ENCODE measurements at regions not wholly inside any gene's neighbourhood (a gene's known extent, or its start where the extent isn't known, plus 50 kb on each side); places are given as distances from the start of the nearest gene placed in this dataset.

DNA sequence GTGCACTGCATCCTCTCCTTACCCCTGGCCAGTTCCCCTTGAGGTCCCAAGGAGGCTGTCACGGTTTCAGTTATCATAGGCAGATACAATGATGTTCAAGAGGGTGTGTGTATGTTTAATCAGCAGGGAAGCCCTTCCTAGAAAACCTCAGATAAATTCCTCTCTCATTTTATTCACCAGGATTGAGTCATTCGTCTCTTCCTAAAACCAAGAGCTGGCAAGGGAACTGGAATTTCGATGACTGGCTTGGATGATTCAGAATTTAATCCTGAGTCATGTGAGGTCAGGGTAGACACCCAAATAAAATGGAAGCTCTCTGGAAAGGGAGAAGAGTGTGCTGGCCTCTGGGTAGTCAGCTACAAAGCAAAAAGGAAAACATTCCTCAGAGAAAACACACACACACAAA, 106.2 kb upstream of the RAPGEF2 start:
- TF ChIP-seq, protein P1, sequence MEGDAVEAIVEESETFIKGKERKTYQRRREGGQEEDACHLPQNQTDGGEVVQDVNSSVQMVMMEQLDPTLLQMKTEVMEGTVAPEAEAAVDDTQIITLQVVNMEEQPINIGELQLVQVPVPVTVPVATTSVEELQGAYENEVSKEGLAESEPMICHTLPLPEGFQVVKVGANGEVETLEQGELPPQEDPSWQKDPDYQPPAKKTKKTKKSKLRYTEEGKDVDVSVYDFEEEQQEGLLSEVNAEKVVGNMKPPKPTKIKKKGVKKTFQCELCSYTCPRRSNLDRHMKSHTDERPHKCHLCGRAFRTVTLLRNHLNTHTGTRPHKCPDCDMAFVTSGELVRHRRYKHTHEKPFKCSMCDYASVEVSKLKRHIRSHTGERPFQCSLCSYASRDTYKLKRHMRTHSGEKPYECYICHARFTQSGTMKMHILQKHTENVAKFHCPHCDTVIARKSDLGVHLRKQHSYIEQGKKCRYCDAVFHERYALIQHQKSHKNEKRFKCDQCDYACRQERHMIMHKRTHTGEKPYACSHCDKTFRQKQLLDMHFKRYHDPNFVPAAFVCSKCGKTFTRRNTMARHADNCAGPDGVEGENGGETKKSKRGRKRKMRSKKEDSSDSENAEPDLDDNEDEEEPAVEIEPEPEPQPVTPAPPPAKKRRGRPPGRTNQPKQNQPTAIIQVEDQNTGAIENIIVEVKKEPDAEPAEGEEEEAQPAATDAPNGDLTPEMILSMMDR (IDR thresholded peaks at IDR 0.05) = no peak
- ATAC-seq (ENCODE audit: low FRiP score) = peak; percentile 98
- no peak for DNase-seq (ENCODE audit: low spot score)

DNA sequence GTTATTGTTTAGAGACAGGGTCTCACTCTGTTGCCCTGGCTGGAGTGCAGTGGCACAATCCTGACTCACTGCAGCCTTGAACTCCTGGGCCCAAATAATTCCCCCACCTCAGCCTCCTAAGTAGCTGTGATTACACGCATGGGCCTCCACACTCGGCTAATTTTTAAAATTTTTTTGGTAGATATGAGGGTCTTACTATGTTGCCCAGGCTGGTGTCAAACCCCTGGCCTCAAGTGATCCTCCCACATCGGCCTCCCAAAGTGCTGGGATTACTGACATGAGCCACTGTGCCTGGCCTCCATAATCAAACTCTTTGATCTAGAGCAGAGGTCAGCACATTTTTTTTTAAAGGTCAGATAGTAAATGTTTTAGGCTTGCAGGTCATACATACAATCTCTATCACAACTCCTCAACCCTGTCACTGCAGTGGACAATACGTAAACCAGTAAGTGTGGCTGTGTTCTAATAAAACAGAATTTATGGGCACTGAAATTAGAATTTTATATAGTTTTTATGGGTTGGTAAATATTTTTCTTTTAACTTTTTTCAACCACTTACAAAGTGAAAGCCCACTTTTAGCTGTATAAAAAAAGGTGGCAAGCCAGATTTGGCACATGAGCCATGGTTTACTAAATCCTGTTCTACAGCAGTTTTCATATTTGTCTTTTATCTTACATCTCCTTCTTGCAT, 105.1 kb upstream of the RAPGEF2 start:
- TF ChIP-seq, protein P1 (IDR thresholded peaks at IDR 0.05) = no peak
- no peak for ATAC-seq (ENCODE audit: low FRiP score)
- no peak for DNase-seq (ENCODE audit: low spot score)

GRCh38 chr4:158998624-158999023, 104.3 kb upstream of the RAPGEF2 start:
- no peak for ATAC-seq (ENCODE audit: low FRiP score)
- TF ChIP-seq, protein P1 (IDR thresholded peaks at IDR 0.05) = no peak
- DNase-seq (ENCODE audit: low spot score) = no peak

DNA sequence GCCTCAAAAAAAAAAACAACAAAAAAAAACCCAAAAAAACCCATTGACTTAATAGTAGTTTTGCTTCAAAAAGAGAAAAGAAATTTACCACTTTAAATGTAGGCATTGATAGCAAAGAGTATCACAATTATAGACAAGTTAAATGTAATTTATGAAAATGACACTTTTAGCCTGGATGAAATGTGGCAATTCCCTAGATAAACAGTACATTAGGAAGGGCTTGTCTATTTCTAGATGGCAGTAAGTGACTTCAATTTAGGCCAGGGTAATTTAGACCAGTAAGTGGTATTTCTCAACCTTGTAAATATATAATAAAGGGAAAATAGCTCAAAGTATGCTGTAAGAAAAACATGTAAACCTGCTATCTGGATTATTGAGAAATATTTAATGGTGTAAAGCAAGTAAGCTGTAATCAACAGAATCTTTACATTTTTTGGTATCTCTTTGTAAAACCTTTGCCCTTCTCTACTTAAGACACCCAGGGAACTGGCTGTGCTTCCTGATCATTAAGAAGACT, 103.7 kb upstream of the RAPGEF2 start:
- TF ChIP-seq, protein P1 (IDR thresholded peaks at IDR 0.05) = no peak
- ATAC-seq (ENCODE audit: low FRiP score) (no peak), DNase-seq (ENCODE audit: low spot score) (no peak)

DNA sequence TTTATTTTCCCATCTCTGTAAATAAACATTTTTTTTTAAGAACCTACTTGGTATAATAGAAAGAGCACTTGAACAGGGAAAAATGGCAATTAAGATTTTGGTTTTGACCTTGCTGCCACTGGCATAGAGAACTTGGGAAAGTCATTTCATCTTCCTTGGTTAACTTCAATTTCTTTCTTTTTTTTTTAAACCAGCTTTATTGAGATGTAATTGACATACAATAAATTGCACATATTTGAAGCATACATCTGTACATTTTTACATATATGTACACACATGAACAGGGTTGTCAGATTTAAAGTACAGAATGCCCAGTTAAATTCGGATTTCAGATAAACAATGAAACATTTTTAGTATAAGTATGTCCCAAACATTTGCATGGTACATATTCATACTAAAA, 103.0 kb upstream of the RAPGEF2 start:
- ATAC-seq (ENCODE audit: low FRiP score) (no peak), DNase-seq (ENCODE audit: low spot score) (no peak)

GRCh38 chr4:159002950-159003349, 99.9 kb upstream of the RAPGEF2 start:
- DNase-seq (ENCODE audit: low spot score) (no peak), ATAC-seq (ENCODE audit: low FRiP score) (no peak)
- TF ChIP-seq, protein P1 (IDR thresholded peaks at IDR 0.05) = no peak

More for the DNA sequence above, 103.0 kb upstream of the RAPGEF2 start:
- TF ChIP-seq, protein P1 (IDR thresholded peaks at IDR 0.05) = no peak
